Muscle of arm (tissue), 1 donor: ENCODE measurements at regions not wholly inside any gene's neighbourhood (a gene's known extent, or its start where the extent isn't known, plus 50 kb on each side); places are given as distances from the start of the nearest gene placed in this dataset.
"Not testable (repeated sequence)": the region's sequence is repeated elsewhere in the genome, so short reads cannot be mapped to it uniquely, and the experiment has no call there.

Source experiments
- DNase-seq: peaks from one replicate; pipeline ENCODE4 v3.0.0-alpha.2; 2013

DNA sequence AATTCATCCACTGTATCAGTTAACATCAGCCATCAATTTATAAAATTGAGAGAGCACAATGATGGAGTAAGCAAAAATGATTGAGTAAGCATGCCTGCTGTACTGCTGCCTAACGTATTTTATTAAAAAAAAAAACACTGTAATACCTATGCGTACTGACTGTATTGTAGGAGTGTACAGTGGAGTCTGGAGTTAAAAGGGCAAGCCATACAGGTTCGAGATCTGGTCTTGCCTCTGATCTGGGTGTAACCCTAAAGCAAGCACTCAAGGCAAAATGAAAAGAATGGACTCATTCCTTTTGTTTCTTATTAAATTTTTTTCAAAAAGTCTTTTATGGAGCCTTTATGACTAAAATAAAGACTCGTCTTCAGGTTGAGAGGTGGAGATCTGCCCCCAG is 894.2 kb upstream of the INTU start:
- no peak for DNase-seq

DNA sequence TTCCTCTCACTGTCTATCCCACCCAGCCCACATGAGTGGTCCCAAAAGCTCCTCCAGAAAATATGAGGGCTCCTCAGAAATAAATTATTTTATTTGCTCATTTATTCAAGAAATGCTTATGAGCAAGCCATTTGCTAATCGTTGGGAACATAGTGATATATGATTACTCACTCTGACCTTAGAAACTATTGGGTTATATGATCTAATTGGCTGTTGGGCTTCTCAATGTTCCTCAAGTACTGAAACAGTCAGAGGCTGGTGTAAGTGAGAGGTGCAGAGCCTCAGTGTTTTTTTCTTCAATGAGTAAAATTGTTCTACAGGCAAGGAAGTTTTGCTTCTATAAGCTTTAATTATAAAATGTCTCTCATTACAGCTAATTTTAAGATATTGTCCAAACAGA is 893.8 kb upstream of the INTU start:
- DNase-seq, result no peak

DNA sequence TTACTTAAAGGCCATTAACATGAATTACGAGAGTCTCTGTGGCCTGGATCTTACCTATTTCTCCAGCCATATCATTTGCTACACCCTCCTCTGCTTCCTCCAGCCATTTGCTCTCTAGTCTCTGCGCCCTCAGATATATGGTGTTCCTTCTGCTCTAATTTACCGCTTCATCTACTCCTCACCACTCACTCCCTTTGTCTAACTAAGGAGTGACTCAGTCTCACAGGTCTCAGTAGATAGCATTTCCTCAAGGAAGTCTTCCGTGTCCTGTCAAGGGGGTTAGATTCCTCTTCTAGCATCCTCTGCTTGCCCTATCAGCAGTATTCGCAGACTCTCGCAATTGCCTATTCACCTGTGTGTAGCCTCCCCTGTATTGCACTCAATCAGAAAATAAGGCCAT is 892.1 kb upstream of the INTU start:
- no peak for DNase-seq

DNA sequence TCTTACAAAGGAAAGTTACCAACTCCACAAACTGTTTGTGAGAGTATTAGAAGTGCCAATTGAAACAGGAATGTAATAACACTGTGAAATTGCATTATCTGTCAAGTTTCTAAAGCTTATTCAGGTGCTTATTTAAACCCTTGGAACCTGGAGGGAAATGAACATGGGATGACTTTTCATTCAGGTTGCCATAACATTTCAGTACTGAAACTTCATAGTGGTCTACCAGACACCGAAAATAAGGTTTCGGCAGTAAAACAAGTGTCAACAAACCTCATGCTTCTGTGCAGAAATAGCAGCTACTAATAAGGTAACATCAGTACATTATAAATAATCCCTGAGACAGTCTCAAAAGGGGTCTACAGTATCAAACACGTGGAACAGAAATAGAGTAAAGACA is 890.7 kb upstream of the INTU start:
- no peak for DNase-seq

DNA sequence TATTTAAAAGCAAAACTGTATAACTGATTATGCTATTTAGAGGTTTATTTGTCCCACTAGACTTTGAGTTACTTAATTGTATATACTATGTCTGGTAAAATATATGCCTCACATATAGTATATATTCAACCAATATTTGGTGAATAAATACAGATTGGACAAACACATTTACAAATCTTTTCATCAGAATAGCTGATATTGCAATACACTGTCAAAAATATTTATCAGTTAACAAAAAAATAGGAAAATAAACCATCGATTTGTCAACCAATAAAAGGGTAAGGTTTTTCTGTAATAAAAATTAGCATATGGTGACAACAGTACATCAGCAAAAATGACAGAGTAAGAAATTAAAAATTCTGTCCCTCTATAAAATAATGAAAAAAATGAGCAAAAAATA is 889.9 kb upstream of the INTU start:
- DNase-seq, result no peak

DNA sequence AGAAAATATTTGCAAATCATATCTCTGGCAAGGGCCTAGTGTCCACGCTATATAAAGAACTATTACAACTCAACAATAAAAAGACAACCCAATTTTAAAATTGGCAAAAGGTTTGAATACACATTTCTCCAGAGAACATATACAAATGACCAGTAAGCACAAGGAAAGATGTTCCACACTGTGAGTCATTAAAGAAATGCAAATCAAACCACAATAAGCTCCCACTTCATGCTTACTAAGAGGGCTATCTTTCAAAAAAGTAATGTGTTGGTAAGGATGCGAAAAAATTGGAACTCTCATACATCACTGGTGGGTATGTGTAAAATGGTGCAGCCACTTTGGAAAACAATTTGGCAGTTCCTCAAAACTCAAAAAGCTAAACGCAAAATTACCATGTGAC is 884.0 kb upstream of the INTU start:
- no peak for DNase-seq

DNA sequence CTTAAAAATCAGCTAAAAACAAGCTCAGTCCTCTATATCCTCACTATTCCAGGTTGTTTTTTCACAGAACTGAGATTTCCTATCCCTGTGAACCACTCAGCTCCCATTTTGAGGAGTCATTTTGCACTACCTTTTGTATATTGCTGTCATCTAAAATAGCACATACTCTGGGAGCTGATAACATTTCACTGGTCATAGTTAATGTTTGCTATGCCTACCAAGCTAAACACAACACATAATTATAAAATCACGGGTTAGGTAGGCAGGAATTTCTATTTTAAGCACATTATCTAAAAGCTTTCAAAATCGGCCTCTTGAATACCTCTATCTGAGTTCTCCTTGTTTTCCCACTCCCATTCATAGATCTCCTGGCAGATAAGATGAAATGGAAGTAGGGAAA is 882.0 kb upstream of the INTU start:
- DNase-seq, result no peak

DNA sequence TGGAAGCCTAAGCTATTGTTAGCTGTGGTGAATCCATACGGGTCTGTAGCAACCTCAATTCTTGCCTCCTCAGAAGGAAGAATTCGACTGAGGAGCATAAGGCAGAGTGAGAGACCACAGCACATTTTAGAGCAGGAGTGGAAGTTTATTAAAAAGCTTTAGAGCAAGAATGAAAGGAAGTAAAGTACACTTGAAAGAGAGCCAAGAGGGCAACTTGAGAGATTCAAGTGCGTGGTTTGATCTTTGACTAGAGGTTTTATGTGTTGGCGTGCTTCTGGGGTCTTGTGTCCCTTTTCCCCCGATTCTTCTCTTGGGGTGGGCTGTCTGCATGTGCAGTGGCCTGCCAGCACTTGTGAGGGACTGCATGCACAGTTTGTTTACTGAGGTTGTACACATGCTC is 880.6 kb upstream of the INTU start:
- no peak for DNase-seq

DNA sequence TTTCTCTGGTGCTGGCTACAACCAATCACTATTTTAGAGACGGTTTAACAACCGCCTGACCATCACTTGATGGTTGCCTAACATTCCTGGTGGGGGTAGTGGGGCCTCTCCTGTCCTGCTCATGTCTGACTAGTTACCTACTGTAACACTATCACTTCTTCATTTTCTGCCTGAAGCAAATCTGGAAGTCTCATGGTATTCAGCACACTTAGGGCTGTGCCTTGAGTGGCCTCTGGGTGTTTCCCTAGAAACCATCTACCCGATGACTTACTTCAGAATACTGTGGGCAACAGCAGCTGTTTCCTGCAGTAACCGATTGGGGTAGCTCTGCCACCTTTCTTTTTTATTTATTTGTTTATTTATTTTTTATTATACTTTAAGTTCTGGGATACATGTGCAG is 880.1 kb upstream of the INTU start:
- no peak for DNase-seq

DNA sequence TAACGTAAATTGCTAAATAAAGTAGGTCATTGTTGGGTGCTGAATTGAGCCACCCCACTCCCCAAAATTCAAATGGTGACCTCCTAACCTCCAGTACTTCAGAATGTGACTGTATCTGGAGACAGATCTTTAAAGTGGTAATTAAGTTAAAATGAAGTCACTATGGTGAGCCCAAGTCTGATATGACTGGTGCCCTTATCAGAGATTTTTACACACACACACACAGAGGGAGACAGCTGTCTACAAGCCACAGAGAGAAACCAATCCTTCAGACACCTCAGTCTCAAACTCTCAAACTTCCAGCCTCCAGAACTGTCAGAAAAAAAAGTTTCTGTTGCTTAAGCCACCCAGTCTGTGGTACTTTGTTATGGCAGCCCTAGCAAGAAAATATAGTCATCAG is 879.2 kb upstream of the INTU start:
- no peak for DNase-seq

DNA sequence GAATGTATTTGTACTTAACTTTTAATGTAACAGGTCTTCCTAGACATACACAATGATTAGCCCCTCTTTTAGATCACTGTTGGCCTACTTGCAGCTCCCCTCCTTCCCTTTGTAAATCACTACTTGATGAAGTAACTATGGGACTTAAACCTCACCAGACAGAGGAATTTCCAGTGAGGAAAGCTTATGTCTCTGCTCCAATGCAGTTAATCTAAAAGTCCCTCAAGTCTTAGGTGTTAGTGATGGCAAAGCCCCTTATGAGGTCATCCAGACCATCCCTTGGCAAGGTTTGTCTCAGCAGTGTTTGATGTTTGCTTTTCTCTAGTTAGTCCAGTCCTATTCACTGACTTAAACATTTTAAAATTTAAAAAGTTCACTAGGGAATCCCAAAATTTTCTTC is 877.3 kb upstream of the INTU start:
- peak; percentile 81 for DNase-seq

DNA sequence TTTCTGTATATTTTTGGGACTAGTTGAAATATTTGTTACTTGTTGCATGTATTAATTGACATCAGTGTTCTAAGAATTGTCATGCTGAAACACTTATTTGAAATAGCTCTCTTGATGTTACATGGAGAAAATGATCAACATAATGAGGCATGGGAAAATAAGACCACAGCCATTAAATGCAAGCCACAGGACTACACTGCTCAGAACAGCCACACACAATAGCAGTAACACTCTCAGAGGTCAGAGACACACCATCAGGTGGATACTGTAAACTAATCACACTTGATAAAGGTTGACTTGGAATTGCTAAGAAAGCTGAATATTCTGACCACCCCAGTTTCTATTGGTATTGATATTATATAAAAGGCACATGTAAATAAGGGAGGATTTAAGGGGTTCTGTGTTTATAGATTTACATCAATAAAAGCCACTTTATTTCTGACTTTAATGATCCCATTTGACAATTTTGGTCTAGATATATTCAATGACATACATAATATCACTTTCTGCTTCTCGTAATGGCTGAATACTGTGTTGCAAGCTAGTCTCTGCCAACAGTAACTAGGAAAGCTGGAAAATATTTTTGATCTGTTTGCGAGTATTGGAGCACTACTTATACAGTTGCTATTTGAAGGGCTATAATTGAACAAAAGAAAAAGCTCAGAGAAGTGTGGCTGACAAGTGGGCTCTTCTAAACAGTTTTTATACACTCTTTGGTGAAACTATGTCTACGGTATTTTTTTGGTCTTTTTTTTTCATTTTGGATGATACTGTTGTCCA is 876.5 kb upstream of the INTU start:
- DNase-seq, result peak; percentile 40

DNA sequence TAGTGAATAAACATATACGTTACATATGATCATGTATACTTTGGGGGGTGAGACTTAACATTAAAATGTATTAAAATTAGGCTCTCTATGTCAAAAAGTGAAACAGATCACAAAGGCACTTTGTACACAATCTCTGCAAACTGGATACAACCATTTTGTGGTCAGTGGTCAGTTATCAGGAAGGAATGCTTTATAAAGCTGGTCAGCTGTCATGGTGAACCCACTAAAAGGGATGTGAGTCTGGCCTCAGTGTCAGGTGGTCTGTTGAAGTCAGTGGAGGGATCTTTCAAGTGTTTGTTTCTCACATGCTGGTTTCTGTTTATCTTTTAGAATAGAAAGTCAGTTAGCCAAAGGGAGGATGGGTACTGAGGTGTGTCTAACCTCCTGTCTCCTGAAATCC is 875.5 kb upstream of the INTU start:
- DNase-seq, result no peak

DNA sequence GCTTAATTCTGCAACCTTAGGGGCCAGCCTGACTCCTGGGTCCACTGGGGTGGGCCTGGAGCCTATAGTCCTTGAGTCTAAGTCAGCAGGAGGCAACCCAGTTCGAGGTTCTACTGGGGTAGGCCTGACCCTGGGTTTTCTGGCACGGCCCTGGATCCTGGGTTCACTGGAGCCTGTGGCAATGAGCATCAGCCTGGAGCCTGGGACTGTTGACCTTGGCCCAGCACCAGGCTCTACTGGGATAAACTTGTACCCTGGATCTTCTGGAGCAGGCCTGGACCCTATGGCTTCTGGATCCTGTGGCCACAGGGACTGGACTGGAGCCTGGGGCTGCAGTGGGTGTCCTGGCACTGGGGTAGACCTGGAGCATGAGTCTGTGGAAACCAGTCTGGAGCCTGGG is 874.3 kb upstream of the INTU start:
- DNase-seq, result no peak

DNA sequence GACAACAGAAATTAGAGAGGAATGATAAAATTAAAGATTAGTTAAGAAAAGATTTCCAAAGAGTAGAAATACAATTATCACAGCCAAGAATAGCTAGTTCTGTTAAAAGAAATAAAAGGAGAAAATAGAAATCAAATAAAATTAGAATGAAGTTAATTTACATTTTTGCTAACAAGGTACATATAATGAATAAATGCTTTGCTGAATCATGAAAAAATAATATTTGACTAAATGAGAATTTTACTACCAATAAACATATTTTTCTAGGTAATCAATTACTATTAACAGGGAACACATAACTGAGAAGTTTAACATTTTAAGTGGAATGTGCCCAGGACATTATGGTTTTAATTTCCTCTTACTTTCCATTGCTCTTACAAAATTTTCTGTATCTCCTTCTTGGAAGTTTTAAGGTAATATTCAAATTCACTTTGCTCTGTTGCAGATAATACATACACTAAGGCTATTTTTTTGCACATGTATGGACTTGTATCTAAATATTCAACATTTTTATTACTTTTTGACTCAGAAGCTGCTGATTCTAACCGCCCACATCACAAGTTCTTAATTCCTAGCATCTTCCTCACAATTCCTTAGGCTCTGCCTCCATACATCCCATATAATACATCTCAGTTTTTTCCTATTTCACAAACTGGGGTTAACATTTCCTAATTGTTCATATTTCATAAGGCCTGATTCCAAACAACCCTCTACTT is 870.7 kb upstream of the INTU start:
- DNase-seq, result no peak

DNA sequence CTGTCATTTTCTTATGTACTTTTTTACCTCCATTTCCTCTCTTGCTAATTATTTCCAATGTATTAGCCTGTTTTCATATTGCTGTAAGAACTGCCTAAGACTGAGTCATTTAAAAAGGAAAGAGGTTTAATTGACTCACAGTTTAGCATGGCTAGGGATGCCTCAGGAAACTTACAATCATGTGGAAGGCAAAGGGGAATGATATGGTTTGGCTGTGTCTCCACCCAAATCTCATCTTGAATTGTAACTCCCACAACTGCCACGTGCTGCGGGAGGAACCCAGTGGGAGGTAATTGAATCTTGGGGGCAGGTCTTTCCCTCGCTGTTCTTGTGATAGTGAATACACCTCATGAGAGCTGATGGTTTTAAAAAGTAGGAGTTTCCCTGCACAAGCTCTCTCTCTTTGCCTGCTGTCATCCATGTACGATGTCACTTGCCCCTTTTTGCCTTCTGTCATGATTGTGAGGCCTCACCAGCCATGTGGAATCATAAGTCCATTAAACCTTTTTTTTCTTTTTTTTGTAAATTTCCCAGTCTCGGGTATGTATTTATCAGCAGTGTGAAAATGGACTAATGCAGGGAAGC is 870.0 kb upstream of the INTU start:
- DNase-seq, result no peak

DNA sequence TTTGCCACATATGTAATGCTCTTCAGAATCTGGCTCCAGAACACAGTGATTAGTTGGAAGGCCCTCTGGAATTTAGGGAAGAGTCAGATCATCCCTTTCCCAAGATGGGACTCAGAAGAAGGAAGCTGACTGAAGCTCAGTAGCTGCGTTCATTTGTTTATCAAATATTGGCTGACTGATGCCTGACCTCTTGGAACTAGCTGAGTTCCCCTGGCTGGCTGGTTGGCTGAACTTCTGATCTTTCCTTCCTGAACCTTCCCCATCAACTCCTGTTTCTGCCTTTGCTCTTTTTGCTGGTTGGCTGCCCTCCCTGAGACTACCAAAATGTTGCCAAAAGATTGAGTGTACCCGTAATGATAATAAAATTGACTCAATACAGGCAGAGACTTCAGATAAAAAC is 866.5 kb upstream of the INTU start:
- DNase-seq, result peak; percentile 85

DNA sequence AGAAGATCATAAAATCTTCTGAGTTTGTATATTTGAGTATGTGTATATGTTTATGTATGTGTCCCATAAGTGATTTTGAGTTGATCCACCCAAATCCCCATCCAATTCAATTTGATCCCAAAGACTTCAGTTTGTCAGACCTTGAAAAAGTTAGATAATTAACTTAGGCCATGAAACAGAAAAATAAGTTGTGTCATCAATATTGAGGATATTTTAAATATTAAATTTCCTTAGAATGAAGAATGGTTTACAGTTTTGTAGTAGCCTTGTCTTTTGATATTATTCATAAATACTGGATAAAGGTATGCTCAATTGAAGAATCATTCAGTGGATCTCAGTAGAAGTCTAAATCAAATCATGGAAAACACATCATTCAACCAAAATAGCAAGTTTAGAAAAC is 864.4 kb upstream of the INTU start:
- no peak for DNase-seq

DNA sequence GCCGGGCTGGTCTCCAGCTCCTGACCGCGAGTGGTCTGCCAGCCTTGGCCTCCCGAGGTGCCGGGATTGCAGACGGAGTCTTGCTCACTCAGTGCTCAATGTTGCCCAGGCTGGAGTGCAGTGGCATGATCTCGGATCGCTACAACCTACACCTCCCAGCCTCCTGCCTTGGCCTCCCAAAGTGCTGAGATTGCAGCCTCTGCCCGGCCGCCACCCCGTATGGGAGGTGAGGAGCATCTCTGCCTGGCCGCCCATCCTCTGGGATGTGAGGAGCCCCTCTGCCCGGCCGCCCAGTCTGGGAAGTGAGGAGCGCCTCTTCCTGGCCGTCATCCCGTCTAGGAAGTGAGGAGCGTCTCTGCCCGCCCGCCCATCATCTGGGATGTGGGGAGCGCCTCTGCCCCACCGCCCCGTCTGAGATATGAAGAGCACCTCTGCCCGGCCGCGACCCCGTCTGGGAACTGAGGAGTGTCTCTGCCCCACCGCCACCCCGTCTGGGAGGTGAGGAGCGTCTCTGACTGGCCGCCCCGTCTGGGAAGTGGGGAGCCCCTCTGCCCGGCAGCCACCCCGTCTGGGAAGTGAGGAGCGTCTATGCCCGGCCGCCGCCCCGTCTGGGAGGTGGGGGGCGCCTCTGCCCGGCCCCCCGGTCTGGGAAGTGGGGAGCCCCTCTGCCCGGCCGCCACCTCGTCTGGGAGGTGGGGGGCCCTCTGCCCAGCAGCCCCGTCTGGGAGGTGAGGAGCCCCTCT is 861.8 kb upstream of the INTU start:
- not testable (repeated sequence) for DNase-seq

DNA sequence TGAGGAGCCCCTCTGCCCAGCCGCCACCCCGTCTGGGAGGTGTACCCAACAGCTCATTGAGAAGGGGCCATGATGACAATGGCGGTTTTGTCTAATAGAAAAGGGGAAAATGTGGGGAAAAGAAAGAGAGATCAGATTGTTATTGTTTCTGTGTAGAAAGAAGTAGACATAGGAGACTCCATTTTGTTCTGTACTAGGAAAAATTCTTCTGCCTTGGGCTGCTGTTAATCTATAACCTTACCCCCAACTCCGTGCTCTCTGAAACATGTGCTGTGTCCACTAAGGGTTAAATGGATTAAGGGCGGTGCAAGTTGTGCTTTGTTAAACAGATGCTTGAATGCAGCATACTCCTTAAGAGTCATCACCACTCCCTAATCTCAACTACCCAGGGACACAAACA is 861.1 kb upstream of the INTU start:
- not testable (repeated sequence) for DNase-seq

DNA sequence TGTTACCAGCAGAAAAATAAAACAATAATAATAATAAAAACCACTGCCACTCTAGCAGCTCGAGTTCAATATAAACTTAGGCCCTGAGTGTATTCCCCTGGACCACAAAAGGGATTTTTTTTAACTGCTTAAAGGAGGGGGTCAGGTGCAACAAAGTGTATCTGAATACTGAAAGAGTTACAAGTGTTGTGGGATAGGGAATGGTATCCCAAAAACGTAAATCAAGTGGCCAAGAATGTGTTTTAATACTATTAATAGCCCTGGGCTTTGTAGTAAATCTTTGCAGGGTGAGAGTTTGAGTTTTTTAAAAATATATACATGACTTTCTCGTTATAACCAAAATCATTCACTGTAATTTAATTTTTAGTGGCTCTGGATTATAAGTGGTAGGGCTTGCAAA is 860.1 kb upstream of the INTU start:
- DNase-seq, result no peak

DNA sequence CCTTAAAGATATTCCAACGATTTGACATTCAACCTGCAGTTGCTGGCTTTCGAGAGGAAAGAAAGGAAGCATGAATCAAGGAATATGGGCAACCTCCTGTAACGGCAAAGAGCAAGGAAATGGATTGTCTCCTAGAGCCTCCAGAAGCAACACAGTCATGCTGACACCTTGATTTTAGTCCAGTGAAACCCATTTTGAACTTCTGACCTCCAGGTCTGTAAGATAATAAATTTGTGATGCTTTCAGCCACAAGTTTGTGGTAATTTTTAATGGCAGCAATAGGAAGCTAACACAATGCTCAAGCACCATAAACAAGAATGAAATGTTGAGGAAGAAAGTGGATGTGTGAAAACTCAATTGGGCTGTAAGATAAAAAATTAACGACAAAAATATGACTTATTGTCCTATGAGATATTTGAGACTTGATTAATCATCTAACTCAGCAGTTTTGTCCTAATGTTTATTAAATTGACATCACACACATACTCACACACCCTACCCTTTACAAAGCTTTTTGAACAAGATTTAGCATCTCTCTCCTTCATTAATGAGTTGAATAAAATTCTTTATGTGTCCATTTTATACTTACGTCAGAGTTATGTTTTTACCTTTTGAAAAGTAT is 857.2 kb upstream of the INTU start:
- DNase-seq, result no peak
